HG03060 (cell line): ENCODE measurements at regions not wholly inside any gene's neighbourhood (a gene's known extent, or its start where the extent isn't known, plus 50 kb on each side); places are given as distances from the start of the nearest gene placed in this dataset.
"Not testable (repeated sequence)": the region's sequence is repeated elsewhere in the genome, so short reads cannot be mapped to it uniquely, and the experiment has no call there.

Source experiments
- ATAC-seq: cut with Tn5 transposase; IDR thresholded peaks from one replicate; pipeline ENCODE4 v1.9.1; 2021; ENCODE audit warnings: low read depth, moderate number of reproducible peaks; ENCODE audit not compliant: unreplicated experiment

DNA sequence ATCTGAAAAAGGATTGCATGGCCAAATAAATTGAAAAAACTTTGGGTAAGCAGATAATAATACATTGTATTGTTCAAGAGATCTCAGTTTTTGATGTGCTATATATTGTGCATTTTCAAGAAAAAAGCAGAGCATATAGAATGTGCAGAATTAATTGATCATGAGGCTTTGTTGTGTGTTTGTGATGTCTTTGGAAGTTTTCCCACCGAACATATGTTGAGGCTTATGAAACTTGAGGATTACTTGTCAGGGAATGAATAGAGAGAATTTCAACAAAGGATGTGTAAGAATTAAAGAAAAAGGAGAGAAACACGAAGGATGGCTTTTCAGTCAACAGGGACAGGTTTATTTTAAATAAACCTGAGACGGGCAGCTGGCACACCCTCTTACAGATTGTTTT, 232.5 kb upstream of the POU1F1 start:
- no peak for ATAC-seq

DNA sequence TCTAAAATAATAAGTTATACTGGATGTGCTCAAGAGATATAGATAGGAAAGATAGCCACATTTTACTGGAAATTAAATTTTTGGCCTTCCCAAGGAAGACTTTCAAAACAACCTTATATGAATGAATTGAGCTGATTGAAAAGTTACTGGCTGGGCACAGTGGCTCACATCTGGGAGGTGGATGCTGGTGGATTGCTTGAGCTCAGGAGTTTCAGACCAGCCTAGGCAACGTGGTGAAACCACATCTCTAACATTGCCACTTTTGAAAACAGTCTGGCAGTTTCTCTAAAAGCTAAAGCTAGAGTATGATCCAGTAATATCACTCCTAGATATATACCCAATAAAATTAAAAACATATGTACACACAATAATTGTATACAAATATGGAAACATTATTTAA, 231.4 kb upstream of the POU1F1 start:
- no peak for ATAC-seq

DNA sequence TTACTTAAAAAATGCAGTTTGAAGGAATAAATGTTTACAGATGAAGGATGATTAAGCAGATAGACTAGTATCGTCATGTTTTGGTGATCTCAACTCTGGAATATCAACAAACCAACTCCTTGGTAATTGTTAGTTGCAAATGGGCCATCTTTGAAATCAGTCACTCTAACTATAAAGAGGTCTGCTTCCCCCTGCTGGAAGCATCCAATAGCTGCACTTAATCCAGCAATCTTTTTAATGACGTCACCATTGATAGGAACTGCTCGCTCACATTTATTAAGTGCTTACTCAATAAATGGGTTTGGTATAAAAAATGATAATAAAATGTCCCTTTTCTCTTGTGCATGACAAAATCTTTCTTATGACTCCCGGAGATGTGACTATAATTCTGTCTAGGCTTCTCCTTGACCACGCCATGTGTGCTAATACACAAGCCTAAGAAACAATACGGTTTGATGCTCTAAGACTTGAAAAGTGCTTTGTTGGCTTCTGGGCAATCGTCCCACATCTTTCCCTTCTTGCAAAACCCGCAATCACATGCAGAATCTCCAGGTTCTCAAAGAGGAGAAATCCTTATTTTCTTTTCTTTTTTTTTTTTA, 227.6 kb upstream of the POU1F1 start:
- peak; percentile 58 for ATAC-seq

DNA sequence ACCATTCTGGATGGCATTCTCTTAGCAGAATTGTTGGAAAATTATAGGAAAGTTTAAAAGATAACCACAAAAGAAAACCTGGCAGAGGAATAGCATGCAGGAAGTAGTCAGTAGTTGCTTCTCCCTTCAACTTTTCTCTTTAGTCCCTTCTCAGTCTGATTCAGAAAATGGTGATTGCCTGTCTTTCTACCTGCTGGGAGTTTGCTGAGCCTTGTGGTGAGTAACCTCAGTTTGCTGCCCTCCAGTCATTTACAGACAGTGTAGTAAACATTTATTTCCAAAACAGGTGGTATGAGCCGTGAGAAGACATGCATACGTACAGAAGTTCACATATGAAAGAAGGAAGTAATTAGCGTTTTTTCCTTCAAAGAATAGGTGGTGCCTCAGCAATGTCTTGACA, 224.7 kb upstream of the POU1F1 start:
- no peak for ATAC-seq

DNA sequence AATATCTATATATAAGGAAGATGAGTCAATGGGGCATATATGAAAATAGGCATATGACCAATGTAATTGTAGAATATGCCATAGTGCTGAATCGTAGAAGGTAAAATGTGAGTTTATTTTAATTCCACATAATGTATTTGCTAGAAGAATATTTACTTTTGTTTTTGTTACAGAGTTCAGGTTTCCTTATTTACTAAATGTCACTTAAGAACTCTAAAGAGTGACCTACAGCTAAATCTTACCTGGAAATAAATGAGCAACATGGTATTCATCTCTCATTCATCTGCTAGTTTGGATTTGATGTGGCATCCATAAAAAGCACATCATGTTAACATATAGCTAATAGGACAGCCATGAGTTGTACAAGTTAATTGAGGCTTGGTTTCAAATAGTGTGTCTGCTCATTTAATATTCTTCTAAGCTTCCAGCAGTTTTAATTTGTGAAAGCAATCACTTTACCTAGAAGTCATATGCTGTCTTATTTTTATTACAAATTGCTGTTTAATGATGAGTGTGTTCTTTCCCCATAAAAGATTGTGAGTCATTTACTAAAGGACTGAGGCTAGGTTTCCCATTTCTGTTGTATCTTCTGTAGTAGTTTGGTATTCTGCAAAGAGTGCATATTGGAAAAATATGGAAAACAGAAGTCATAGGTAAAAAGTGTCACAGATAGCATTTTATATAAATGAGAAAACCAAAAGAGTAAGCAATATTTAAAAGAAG, 222.1 kb upstream of the POU1F1 start:
- no peak for ATAC-seq

DNA sequence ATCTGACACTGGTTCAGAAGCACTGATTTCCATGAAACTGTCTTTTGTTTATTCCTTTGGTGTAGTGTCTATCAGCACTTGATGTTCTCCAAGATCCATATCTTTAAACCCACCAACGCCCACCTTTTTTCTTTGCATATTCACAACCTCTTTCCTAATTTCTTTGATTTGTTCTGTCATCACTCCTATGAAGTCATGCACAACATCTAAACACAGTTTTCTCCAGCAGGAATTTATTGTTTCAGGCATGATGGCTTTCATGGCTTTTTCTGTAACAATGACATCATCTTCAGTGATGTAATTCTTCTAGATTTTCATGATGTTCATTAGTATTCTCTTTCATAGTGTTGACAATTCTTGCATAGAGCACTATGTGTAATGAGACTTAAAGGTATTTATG, 219.6 kb upstream of the POU1F1 start:
- no peak for ATAC-seq

DNA sequence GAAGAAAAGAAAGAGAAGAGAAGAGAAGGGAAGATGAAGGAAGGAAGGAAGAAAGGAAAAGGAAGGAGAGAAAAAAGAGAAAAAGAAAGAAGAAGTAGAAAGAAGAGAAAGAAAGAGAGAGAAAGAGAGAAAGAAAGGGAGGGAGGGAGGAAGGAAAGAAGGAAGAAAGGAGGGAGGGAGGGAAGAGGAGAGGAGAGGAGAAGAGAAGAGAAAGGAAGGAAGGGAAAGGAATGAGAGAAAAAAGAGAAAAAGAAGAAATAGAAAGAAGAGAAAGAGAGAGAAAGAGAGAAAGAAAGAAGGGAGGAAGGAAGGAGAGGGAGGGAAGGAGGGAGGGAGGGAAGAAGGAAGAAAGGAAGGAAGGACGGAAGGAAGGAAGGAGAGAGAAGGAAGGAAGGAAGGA, 217.9 kb upstream of the POU1F1 start:
- ATAC-seq: no peak

DNA sequence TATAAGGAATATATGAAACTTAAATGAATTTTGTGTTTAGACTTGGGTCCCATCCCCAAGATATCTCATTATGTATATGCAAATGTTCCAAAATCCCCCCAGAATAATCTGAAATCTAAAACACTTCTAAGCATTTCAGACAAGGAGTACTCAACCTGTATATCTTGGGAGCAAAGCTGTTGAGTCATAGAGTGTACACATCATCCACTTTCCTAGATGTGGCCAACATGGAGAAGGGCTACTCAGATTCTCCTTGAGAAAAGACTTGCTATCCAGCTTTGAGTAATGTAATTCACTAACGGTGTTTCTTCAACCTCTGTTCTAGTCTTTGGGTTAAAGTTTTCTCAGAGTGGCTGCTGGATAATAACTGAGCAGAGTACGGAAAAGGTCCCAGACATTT, 215.5 kb upstream of the POU1F1 start:
- no peak for ATAC-seq

DNA sequence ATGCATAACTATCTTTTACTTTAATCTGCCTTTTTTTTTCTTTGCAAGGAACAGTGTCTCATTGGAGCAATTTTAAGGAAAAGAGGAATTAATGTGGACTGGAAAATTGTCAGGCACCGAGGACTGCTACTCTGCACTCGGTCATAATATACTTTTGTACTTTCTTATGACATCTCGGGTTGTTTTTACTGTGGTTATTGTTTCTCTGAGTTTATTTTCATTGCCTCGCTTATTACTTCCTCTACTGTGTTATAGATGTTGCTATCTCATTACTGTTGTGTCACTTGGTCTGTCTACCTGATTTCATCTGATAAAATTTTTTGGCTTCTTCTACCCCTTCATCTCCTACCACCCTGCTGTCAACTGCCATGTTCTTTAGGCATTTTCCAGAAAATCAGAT, 213.5 kb upstream of the POU1F1 start:
- no peak for ATAC-seq

DNA sequence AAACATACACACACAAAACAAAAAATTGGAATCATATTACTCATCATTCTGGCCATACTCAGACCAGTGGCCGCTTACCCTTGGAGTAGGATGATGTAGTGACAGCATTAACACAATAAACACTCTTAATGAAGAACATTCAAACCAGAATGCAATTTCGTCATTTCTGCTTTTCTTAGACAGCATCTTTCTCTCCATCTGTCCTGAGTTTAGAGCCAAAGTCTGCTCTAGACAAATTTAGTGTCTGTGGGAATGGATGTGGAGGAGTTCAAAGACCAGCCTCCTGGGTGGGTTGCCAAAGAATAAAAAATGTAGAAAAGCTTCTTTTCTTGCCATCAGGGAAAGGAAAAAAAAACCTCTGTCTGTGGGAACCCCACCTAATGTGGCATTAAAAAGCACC, 212.4 kb upstream of the POU1F1 start:
- no peak for ATAC-seq

DNA sequence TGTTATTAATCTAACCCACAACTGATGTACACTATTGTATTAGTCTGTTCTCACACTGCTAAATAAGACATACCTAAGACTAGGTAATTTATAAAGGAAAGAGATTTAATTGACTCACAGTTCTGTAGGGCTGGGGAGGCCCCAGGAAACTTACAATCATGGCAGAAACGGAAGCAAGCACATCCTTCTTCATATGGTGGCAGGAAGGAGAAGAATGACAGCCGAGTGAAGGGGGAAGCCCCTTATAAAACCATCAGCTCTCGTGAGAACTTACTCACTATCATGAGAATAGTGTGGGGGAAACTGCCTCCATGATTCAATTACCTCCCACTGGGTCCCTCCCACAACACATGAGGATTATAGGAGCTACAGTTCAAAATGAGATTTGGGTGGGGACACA, 210.3 kb upstream of the POU1F1 start:
- not testable (repeated sequence) for ATAC-seq

DNA sequence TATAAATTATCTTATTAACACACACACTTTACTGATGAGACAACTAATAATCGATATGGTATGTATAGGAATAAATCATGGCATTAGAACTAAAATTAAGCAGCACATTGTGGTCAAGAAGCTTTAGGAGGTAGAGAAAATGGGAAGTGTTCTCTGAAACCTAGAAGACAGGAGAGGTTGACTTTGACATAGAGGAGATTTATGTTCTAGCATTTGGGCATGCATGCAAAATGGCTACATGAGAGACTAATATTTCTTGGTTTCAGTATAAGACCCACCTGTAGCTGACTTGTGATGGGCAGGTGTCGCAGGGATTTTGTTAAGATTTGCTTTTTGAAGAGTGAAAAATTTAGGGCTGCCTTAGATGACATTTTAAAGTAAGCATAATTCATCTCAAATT, 209.7 kb upstream of the POU1F1 start:
- ATAC-seq: no peak

DNA sequence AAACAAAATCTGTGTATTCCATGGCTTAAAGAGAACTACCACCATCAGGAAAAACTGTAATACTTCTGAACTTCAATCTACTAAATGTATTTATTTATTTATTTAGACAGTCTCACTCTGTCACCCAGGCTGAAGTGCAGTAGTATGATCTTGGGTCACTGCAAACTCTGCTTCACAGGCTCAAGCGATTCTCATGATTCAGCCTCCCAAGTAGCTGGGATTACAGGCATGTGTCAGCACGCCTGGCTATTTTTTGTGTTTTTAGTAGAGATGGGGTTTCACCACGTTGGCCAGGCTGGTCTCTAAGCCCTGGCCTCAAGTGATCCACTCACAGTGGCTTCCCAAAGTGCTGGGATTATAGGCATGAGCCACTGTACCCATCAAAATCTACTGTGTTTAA, 202.3 kb upstream of the POU1F1 start:
- ATAC-seq: no peak

DNA sequence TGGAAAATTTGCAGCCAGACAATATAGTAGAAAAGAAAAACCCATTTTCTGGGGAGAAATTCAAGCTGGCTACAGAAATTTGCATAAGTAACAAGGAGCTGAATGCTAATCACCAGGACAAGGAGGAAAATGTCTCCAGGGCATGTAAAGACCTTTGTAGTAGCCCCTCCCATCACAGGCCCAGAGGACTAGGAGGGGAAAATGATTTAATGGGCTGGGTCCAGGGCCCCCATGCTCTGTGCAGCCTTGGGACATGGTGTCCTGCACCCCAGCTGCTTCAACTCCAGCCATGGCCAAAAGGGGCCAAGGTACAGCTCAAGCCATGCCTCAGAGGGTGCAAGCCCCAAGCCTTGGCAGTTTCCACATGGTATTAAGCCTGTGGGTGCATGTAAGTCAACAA, 197.6 kb upstream of the POU1F1 start:
- no peak for ATAC-seq

DNA sequence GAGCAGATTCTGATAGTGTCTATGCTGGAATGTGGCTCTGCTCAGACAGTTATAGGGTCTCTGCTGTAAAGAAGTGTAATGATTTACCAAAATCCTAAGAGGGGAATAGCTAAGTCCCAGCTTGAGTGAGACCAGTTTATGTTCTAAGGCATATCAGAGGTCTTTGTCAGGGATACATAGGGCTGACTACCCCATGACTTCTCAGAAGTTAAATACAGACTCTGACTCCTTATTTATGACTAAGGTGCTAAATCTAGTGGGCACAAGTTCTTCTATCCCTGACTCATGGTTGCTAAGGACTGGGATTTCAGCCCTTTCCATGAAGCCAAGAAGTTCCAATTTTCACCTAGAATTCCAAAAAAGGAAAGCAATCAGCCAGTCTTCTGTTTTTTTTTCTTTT, 192.6 kb upstream of the POU1F1 start:
- ATAC-seq: no peak

DNA sequence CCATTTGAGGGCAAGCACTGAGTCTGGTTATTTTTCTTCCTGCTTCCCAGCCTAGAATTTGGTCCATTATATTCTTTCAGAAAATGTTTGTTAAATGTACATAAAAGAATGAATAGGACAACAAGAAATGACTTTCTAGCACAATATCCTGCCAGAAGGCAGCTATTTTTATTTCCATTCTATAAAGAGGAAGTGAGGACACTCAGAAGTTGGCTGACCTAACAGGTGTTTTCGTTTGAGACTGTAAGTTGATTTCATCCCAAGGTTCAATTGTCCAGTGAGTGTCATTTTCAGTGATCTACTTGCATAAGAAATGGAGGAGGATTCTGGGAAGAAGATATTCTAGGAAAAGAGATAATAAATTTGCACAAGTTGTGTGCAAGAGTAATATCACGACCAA, 191.9 kb upstream of the POU1F1 start:
- ATAC-seq: no peak

DNA sequence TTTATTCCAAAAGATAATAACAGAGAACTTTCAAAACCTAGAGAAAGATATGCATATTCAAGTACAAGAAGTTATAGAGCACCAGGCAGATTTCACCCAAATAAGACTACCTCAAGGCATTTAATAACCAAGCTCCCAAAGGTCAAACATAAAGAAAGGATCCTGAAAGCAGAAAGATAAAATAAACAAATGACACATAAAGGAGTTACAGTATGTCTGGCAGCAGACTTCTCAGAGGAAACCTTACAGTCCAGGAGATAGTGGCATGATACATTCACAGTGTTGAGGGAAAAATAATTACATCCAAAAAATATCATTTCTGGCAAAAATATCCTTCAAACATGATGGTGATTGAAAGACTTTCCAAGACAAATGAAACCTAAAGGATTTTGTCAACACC, 185.8 kb upstream of the POU1F1 start:
- no peak for ATAC-seq

DNA sequence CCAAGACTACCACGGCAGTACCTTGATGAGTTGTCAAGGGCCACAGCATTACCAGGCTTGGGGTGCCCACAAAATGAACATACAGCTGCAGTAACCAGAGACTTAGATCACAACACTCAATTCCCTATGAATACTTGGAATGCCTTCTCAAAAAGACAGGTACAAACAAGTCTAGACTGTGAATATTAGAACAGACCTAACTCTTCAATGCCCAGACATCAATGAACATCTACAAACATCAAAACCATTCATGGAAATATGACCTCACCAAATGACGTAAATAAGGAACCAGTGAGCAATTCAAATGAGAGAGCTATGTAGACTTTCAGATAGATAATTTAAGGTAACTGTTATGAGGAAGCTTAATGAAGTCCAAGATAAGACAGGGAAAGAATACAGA, 185.1 kb upstream of the POU1F1 start:
- no peak for ATAC-seq

DNA sequence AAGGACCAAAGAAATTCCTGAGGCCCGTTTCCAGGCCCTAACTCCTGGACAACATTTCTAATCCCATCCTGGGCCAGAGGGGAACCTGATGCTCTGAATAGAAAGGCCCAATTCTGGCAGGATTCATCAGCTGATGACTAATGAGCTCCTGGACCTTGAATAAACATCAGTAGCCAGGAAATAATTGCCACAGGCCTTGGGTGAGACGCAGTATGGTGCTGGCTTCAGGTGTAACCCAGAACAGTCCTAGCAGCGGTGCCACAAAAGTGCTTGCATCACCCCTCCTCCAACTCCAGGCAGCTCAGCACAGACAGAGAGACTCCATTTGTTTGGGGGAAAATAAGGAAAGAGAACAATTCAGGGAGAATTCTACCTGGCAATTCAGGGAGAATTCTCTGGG, 184.7 kb upstream of the POU1F1 start:
- ATAC-seq: no peak

DNA sequence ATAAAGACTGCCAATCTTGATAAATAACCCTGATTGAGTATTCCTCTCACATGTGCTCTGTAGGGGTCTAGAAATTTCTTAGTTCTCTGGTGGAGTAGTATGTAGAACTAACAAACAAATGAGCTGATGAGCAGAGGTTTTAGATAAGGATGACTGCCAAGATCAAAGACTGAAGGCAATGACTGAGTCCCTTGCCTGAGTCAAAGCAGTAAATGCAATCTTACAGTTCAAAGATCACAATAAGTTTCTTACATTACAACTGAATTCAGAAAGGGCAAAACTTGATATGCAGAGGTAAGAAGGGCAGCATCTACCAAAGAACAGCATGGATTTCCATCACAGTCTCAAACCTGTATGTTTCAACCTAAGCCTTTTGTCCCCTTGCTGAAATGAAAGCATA, 172.2 kb upstream of the POU1F1 start:
- no peak for ATAC-seq

DNA sequence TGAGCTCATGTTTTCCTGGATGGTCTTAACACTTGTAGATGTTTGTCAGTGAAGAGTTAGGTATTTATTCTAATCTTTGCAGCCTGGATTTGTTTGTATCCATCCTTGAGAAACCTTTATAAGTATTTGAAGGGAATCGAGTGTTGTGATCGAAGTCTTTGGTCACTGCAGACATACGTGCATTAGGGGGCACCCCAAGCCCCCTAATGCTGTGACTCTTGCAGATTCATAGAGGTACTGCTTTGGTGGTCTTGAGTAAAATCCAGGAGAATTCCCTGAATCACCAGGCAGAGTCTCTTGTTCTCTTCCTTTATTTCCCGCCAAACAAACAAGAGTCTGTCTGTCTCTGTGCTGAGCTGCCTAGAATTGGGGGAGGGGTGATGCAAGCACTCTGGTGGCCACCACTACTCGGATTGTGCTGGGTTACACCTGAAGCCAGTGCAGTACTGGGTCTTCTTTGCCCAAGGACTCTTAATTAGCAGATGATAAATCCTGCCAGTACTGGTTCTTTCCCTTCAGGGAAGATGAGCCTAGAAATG, 170.5 kb upstream of the POU1F1 start:
- no peak for ATAC-seq

DNA sequence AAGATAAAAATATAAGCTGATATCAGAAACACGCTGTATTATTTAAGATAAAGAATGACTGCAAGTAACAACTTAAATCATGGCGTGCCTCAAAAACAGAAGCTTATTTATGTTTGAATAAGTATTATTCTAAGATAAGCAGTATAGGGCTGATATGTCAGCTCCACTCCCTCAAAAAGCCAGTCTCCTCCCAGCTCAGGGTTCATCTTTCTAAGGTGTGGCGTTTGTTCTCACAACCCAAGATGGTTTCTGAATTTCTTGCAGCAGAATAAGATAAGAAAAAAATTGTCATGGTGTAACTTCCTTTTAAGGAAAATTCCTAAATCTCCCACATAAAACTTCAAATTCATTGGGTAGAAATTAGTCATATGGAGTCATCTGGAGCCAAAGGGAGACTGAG, 166.1 kb upstream of the POU1F1 start:
- no peak for ATAC-seq
